ENCODE measurements at regions not wholly inside any gene's neighbourhood (a gene's known extent, or its start where the extent isn't known, plus 50 kb on each side); places are given as distances from the start of the nearest gene placed in this dataset.

DNA sequence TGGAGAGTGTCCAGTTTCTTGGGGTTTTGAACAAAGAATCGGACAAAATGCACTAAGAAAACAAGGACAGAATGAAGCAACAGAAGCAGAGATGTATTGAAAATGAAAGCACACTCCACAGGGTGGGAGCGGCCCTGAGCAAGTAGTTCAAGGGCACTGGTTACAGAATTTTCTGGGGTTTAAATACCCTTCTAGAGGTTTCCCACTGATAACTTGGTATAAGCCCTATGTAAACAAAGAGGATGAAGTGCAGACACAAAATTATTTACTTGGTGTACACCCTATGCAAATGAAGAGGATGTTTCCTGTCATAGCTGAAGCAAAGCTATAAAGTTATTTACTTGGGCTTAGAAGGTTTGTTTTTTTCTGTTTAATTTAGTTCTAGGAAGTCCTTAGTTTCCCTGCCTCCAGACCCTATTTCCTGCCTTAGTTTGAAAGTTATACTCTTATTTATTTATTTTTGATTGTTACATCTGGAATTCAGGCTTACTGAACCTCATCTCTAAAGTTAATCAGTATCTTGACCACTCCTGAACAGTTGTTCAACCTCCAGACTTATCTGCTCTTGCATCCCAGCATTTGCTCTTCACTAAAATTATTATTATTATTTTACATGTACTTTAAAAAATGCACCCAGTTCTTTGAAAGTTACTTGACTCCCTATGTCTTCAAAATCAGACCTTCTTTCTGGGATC lies 193.5 kb downstream of the SPP2 start:
- DNase-seq = no peak

GRCh38 chr2:234242459-234242836 lies 191.9 kb downstream of the SPP2 start:
- DNase-seq = no peak

- DNase-seq = no peak
Measured at GRCh38 chr2:234241656-234242458, 191.4 kb downstream of the SPP2 start.

GRCh38 chr2:234240917-234241316 lies 190.4 kb downstream of the SPP2 start:
- DNase-seq = no peak

DNA sequence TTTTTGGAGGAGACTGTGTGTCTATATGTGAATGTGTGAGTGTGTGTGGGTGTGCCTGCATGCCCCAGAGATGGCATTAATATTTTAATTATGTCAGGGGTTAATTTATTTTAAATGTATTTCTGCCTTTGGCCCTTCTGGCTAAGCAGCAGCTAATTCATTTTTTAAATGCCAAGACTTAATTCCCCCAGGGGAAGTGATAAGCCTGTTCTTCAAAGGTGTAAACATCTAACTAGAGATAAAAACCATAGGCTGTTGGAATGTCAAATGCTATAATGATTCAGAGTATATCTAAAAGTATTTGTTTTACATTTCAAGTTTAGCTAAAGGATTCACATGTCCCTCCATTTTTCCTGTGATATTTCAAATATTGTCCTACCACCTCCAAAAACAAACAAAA lies 184.7 kb downstream of the SPP2 start:
- DNase-seq = no peak

DNA sequence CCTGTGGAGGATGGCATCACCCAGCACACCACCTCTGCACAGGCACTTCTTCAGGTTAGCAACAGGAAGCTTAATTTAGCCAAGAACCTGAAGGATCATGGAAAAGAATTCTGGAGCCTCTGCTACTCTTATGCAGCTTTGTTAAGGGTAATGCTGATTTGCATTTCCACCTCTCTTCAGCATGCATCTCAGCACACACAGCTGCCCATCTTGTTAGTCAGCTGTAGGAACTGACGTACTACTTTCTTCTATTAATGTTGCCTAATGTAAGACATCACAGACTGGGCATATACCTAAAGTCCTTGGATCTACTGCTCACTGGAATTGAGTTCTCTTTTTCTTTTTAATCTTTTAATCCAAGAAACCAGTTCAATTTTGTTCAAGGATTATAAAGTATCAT lies 181.0 kb downstream of the SPP2 start:
- no peak for DNase-seq

DNA sequence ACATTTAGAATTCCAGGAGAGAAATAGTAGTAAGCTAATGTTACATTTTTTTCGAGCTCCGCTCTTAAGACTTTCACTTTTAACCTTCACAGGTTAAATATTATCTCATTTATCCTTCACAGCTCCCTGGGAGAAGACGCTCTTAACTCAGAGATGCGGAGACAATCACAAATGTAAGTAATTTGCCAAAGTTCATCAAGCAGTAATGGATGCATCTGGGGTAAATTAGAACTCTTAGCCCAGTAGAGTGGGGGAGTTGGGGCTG lies 168.5 kb downstream of the SPP2 start:
- no peak for DNase-seq

DNA sequence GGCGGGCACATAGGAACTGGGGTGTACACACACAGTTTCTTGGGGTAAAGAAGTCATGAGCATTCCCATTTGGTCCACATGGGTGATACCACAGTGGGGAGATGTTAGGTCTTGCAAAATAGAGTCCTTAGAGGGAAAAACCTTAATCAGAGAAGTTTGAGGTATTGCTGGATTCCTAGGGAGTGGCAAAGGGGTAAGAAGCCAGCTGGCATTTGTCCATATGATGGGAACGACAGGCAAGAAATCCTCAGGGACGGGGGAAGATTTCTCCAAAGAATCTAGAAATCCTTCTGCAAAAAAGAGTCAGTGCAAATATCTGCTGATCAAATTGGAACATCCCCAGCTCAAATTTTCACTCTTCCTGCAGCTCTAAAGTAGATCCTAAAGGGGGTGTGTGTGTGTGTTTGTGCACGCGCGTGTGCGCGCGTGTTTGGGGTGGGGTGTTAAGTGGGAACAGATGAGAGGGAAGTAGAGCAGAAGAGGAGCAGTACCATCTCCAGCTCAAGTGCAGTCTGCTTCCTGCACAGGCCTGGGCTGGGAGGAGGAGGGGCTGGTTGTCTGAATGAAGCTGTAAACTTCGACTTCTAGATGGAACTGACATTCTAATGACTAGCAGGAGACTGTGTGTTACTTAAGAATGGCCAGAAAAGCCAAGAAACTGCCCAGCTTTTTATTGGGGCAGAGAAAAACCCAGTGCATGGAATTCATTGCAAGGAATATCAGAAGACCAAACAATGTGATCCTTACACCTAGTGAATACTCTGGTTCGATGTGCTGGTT lies 168.0 kb downstream of the SPP2 start:
- DNase-seq = no peak

DNA sequence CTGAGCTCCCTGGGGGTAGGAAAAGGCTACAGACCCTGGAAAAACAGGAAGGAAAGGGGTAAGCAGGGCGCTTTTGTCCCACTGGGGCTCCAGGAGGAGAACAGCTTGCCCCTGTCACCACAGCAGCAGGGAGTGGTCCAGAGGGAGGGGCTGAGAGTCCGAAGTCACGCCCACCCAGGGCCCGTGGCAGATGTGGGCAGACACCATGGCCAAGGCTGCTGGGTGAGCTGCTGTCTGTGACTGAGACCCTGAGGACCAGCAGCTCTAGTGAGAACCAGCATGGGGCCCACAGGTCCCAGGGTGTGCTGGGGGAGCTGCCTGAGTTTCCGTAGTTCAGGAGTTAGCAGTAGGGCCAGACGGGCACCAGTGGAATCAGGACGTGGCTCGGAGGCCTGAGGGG lies 162.0 kb downstream of the SPP2 start:
- DNase-seq = no peak

GRCh38 chr2:234211797-234212196 lies 161.3 kb downstream of the SPP2 start:
- DNase-seq = no peak

DNA sequence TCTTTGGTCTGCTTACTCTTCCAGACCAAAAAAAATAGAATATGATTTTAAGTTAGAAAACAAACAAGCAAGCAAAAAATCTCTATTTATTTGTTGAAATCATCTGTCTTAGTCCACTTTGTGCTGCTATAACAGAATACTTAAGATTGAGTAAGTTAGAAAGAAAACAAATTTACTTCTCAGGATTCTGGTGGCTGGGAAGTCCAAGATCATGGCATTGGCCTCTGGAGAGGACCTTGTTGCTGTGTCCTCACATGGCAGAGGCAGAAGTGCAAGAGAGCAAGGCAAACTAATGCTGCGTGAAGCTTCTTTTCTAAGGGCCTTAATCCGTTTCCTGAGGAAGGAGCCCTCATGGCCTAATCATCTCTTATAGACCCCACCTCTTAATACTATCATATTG lies 156.2 kb downstream of the SPP2 start:
- DNase-seq = no peak

- DNase-seq = no peak
Measured at GRCh38 chr2:234204480-234204879, 154.0 kb downstream of the SPP2 start.

- DNase-seq = peak in 1 of 2 donors; percentile 11
Measured at GRCh38 chr2:234203135-234203984, 152.9 kb downstream of the SPP2 start.

GRCh38 chr2:234202601-234203000 lies 152.1 kb downstream of the SPP2 start:
- no peak for DNase-seq

DNA sequence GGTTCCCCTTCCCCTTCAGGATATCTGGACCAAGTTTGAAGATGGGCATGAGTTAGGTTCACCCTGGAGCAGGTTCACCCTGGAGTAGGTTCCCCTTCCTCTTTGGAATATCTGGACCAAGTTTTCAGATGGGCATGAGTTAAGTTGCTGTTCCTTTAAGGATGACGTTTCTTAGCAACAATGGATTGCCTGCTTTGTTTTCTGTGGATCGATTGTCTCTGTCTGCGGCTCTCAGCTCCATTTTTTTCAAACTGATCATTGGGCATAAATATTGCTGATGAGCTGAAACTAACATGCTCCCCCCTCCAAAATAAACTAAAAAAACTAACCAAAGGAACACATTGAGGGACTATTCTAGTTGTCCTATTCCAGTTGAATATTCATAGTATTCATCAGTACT lies 149.5 kb downstream of the SPP2 start:
- no peak for DNase-seq

GRCh38 chr2:234198976-234199375 lies 148.5 kb downstream of the SPP2 start:
- DNase-seq = no peak

GRCh38 chr2:234195516-234195915 lies 145.0 kb downstream of the SPP2 start:
- no peak for DNase-seq

DNA sequence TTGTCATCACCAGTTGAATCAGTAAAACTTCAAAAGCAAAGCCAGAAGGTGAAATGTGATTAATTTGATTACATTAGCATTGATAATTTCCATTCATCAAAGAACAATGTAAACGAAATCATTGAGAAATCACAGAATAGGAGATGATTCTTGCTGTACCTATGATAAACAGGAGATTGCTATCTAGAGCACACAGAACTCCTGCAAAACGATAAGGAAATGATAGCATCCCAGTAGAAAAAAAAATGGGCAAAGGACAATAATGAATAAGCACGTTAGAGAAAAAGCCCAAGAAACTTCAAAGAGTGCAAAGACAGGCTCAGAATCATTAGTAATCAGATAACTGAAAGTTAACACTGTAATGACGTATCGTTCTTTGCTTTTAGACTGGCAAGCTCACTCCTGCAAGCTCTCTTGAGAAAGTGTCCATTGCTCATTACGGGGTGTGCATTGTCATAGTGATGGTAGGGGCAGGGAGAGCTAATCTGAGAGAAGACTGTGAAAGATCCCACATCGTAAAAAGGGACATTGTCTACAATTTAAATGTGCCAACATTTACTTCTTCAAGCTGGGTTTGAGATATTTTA lies 143.6 kb downstream of the SPP2 start:
- no peak for DNase-seq

DNA sequence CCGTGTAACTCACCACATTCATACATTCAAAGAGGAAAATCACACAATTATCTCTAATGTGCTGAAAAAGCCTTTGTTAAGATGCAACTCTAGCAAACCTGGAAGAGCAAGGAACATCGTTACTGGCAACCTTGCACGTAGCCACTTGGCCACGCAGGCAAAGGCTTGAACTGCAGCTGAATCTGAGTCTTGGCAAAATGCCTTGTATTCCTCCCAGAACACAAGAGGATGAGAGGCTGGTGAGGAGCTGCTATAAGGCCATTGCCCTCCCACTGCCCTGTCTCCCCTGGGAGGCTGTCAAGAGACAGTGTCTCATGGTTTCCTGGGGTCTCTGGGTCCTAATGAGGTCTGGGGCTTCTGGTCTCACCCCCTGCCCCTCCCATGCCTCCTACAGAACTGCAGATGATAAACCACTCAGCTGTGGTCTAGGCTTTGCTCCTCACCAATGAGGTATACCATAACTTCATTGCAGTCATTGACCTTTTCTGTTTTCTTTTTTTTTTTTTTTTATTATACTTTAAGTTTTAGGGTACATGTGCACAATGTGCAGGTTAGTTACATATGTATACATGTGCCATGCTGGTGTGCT lies 141.4 kb downstream of the SPP2 start:
- DNase-seq = no peak

- DNase-seq = no peak
Measured at GRCh38 chr2:234189786-234190300, 139.3 kb downstream of the SPP2 start.

DNA sequence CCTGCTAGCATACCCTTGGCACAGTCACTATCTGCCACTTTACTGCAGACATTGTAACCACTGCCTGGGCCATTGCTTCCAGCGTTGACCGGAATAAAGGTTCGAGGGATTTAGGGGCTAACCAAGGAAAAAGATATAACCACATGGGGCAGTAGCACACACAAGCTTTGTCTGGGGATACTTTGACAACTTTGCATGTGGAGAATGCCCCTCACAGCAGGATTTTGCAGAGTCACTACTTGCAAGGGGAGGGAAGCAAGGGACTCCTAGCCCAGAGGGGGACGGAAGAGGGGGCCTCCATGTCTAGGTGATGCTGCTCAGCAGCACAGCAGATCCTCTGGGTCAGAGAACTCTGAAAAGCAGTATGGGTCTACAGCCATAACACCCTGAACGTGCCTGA lies 138.7 kb downstream of the SPP2 start:
- no peak for DNase-seq

DNA sequence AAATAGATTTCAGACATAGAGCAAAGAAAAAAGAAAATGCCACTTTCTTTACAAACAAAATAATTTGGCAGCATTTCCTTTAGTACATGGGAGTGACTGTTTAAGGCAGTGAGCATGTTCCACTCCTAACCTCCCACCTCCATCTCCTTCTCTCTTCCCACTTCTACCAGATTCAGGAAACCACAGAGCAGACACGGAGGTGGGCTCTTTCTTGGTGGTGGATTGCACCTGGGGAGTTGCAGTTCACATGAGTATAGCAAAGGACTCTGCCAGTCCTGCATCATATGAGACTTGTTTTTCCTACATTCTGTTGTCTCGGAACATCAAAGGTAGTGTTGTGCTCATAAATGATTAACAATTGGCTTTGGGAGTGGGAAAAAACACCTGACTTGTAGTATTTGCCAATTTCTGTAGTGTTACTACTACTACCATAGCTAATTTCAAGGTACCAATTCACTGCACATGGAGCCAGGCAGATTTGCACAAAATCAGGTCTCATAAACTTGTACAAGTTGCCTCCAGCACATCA lies 137.2 kb downstream of the SPP2 start:
- no peak for DNase-seq

Measured in hippocampal formation (tissue), 2 donors.